Skeletal muscle satellite cell (primary cell): ENCODE measurements at regions not wholly inside any gene's neighbourhood (a gene's known extent, or its start where the extent isn't known, plus 50 kb on each side); places are given as distances from the start of the nearest gene placed in this dataset.

Experiments
- H3K27me3 ChIP-seq: 2 replicates; pipeline ENCODE4 v1.7.0; 2013; ENCODE audit warnings: low read length; ENCODE audit not compliant: control insufficient read depth, insufficient read depth
- H3K36me3 ChIP-seq: 2 replicates; pipeline ENCODE4 v1.7.0; 2013; ENCODE audit warnings: mild to moderate bottlenecking, control low read depth, low read length; ENCODE audit not compliant: insufficient read depth
- H3K4me1 ChIP-seq: 2 replicates; pipeline ENCODE4 v1.7.0; 2013; ENCODE audit warnings: low read length; ENCODE audit not compliant: control insufficient read depth, insufficient read depth
- H3K4me2 ChIP-seq: 2 replicates; pipeline ENCODE4 v1.7.0; 2013; ENCODE audit warnings: mild to moderate bottlenecking, low read length
- H3K4me3 ChIP-seq: 2 replicates; pipeline ENCODE4 v1.7.0; 2013; ENCODE audit warnings: low read length
- H3K9ac ChIP-seq: 2 replicates; pipeline ENCODE4 v1.7.0; 2013; ENCODE audit warnings: mild to moderate bottlenecking, low read depth, low read length, moderate library complexity
- H3K9me3 ChIP-seq: replicated peaks from 2 replicates; pipeline ENCODE4 v1.7.0; 2013; ENCODE audit warnings: mild to moderate bottlenecking, control low read depth, low read length

- H3K4me2 ChIP-seq = no peak overlapping the region
- no peaks in the 10 kb centered on the region for H3K27me3 ChIP-seq
- no peak overlapping the region for H3K4me3 ChIP-seq
- H3K4me1 ChIP-seq = no peaks in the 10 kb centered on the region
- H3K36me3 ChIP-seq = no peaks in the 10 kb centered on the region
- no peaks in the 10 kb centered on the region for H3K9me3 ChIP-seq
- H3K9ac ChIP-seq = no peak overlapping the region
Observed at GRCh38 chr20:17129089-17129488, 97.8 kb upstream of the PCSK2 start.

GRCh38 chr20:17137692-17138091, 89.1 kb upstream of the PCSK2 start:
- Histone ChIP-seq H3K9ac (no peak overlapping the region), H3K4me3 (no peak overlapping the region), H3K9me3 (no peaks in the 10 kb centered on the region), H3K27me3 (no peaks in the 10 kb centered on the region), H3K36me3 (no peaks in the 10 kb centered on the region), H3K4me1 (no peaks in the 10 kb centered on the region), H3K4me2 (no peak overlapping the region)

- no peaks in the 10 kb centered on the region for H3K27me3 ChIP-seq
- no peaks in the 10 kb centered on the region for H3K9me3 ChIP-seq
- no peak overlapping the region for H3K9ac ChIP-seq
- H3K4me2 ChIP-seq = no peak overlapping the region
- no peaks in the 10 kb centered on the region for H3K4me1 ChIP-seq
- H3K36me3 ChIP-seq = no peaks in the 10 kb centered on the region
- H3K4me3 ChIP-seq = no peak overlapping the region
Observed at GRCh38 chr20:17138237-17138636, 88.6 kb upstream of the PCSK2 start.

GRCh38 chr20:17140894-17141293, 85.9 kb upstream of the PCSK2 start:
- H3K4me1 ChIP-seq = no peaks in the 10 kb centered on the region
- H3K9ac ChIP-seq = no peak overlapping the region
- H3K27me3 ChIP-seq = no peaks in the 10 kb centered on the region
- no peak overlapping the region for H3K4me3 ChIP-seq
- H3K36me3 ChIP-seq = no peaks in the 10 kb centered on the region
- no peak overlapping the region for H3K4me2 ChIP-seq
- H3K9me3 ChIP-seq = no peaks in the 10 kb centered on the region

- Histone ChIP-seq H3K27me3 (no peaks in the 10 kb centered on the region), H3K36me3 (no peaks in the 10 kb centered on the region), H3K4me3 (no peak overlapping the region), H3K9ac (no peak overlapping the region), H3K4me2 (no peak overlapping the region), H3K9me3 (no peaks in the 10 kb centered on the region), H3K4me1 (no peaks in the 10 kb centered on the region)
Observed at GRCh38 chr20:17141568-17141967, 85.3 kb upstream of the PCSK2 start.

GRCh38 chr20:17142666-17143065, 84.2 kb upstream of the PCSK2 start:
- no peak overlapping the region for H3K4me3 ChIP-seq
- H3K4me2 ChIP-seq = no peak overlapping the region
- no peaks in the 10 kb centered on the region for H3K27me3 ChIP-seq
- H3K36me3 ChIP-seq = no peaks in the 10 kb centered on the region
- no peak overlapping the region for H3K9ac ChIP-seq
- H3K9me3 ChIP-seq = no peaks in the 10 kb centered on the region
- no peaks in the 10 kb centered on the region for H3K4me1 ChIP-seq

- no peaks in the 10 kb centered on the region for H3K36me3 ChIP-seq
- no peak overlapping the region for H3K4me2 ChIP-seq
- no peaks in the 10 kb centered on the region for H3K27me3 ChIP-seq
- no peaks in the 10 kb centered on the region for H3K9me3 ChIP-seq
- H3K4me3 ChIP-seq = no peak overlapping the region
- no peak overlapping the region for H3K9ac ChIP-seq
- no peaks in the 10 kb centered on the region for H3K4me1 ChIP-seq
Observed at GRCh38 chr20:17150858-17151257, 76.0 kb upstream of the PCSK2 start.

GRCh38 chr20:17155401-17155800, 71.4 kb upstream of the PCSK2 start:
- H3K27me3 ChIP-seq = no peaks in the 10 kb centered on the region
- H3K36me3 ChIP-seq = no peaks in the 10 kb centered on the region
- no peak overlapping the region for H3K9ac ChIP-seq
- H3K9me3 ChIP-seq = no peaks in the 10 kb centered on the region
- no peaks in the 10 kb centered on the region for H3K4me1 ChIP-seq
- no peak overlapping the region for H3K4me3 ChIP-seq
- H3K4me2 ChIP-seq = no peak overlapping the region

- no peaks in the 10 kb centered on the region for H3K27me3 ChIP-seq
- H3K4me3 ChIP-seq = no peak overlapping the region
- no peak overlapping the region for H3K4me2 ChIP-seq
- H3K36me3 ChIP-seq = no peaks in the 10 kb centered on the region
- H3K9ac ChIP-seq = no peak overlapping the region
- no peaks in the 10 kb centered on the region for H3K9me3 ChIP-seq
- no peaks in the 10 kb centered on the region for H3K4me1 ChIP-seq
Observed at GRCh38 chr20:17158701-17159100, 68.1 kb upstream of the PCSK2 start.

GRCh38 chr20:17161673-17162481, 65.0 kb upstream of the PCSK2 start:
- Histone ChIP-seq H3K9me3 (no peaks in the 10 kb centered on the region), H3K4me1 (no peaks in the 10 kb centered on the region), H3K4me2 (no peak overlapping the region), H3K9ac (no peak overlapping the region), H3K27me3 (no peaks in the 10 kb centered on the region), H3K36me3 (no peaks in the 10 kb centered on the region), H3K4me3 (no peak overlapping the region)

GRCh38 chr20:17168026-17168612, 58.7 kb upstream of the PCSK2 start:
- Histone ChIP-seq H3K4me3 (no peak overlapping the region), H3K27me3 (no peaks in the 10 kb centered on the region), H3K4me2 (no peak overlapping the region), H3K9me3 (no peaks in the 10 kb centered on the region), H3K4me1 (no peaks in the 10 kb centered on the region), H3K36me3 (no peaks in the 10 kb centered on the region), H3K9ac (no peak overlapping the region)

- Histone ChIP-seq H3K9ac (no peak overlapping the region), H3K4me3 (no peak overlapping the region), H3K36me3 (no peaks in the 10 kb centered on the region), H3K4me1 (no peaks in the 10 kb centered on the region), H3K27me3 (no peaks in the 10 kb centered on the region), H3K4me2 (no peak overlapping the region), H3K9me3 (no peaks in the 10 kb centered on the region)
Observed at GRCh38 chr20:17169585-17170136, 57.2 kb upstream of the PCSK2 start.
